ENCODE measurements at regions not wholly inside any gene's neighbourhood (a gene's known extent, or its start where the extent isn't known, plus 50 kb on each side); places are given as distances from the start of the nearest gene placed in this dataset.

GRCh38 chr11:29634744-29635143 lies 382.1 kb downstream of the KCNA4 start (continued):
- no peak for TF ChIP-seq USF1 (IDR thresholded peaks at IDR 0.05; ENCODE audit: borderline replicate concordance, low read depth)

DNA sequence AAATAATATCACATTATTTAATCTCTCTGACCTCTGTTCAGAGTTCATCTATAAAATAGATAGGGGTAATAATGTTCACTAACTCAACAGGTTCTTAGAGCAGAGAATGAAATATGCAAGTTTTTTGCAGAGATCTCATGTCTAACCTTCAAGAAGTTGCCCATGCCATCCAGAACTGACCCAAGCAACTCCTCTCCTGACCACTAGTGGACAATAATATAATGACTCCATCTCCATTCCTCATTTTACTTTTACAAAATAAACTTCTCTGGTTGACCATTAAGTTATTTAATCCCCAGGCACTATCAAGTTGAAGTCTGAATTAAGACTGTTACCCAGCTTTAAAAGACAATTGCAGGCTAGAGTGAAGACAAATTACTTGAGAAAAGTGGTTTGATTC lies 382.6 kb downstream of the KCNA4 start:
- Histone ChIP-seq H3K9me3 (no peaks in the 10 kb centered on the region), H3K27me3 (ENCODE audit: insufficient read depth) (no peaks in the 10 kb centered on the region), H3K36me3 (replicated peaks in 1 of 2; ENCODE audit: control insufficient read depth in 1 of 2, insufficient read depth in 2 of 2, low read length in 1 of 2) (no peaks in the 10 kb centered on the region), H3K4me2 (no peak overlapping the region), H3K9ac (no peak overlapping the region), H3K79me2 (ENCODE audit: insufficient read depth) (no peaks in the 10 kb centered on the region), H3K9me2 (no peaks in the 10 kb centered on the region), H3K27ac (ENCODE audit: low read depth in 2 of 2, low read length in 1 of 2) (no peak overlapping the region), H4K20me1 (ENCODE audit: insufficient read depth) (no peaks in the 10 kb centered on the region), H3K4me1 (ENCODE audit: control insufficient read depth in 1 of 2, insufficient read depth in 2 of 2, low read depth in 1 of 2, low read length in 1 of 2) (no peaks in the 10 kb centered on the region), H2AFZ (ENCODE audit: low read depth) (no peak overlapping the region), H3F3A (replicated peaks; ENCODE audit: insufficient read depth) (no peaks in the 10 kb centered on the region), H3K4me3 (ENCODE audit: low read depth in 2 of 2, low read length in 1 of 2) (no peak overlapping the region)
- TF ChIP-seq, protein P1, sequence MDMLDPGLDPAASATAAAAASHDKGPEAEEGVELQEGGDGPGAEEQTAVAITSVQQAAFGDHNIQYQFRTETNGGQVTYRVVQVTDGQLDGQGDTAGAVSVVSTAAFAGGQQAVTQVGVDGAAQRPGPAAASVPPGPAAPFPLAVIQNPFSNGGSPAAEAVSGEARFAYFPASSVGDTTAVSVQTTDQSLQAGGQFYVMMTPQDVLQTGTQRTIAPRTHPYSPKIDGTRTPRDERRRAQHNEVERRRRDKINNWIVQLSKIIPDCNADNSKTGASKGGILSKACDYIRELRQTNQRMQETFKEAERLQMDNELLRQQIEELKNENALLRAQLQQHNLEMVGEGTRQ (IDR thresholded peaks at IDR 0.05; ENCODE audit: borderline replicate concordance, low read depth, low read length) = no peak
- TF ChIP-seq, protein P2, sequence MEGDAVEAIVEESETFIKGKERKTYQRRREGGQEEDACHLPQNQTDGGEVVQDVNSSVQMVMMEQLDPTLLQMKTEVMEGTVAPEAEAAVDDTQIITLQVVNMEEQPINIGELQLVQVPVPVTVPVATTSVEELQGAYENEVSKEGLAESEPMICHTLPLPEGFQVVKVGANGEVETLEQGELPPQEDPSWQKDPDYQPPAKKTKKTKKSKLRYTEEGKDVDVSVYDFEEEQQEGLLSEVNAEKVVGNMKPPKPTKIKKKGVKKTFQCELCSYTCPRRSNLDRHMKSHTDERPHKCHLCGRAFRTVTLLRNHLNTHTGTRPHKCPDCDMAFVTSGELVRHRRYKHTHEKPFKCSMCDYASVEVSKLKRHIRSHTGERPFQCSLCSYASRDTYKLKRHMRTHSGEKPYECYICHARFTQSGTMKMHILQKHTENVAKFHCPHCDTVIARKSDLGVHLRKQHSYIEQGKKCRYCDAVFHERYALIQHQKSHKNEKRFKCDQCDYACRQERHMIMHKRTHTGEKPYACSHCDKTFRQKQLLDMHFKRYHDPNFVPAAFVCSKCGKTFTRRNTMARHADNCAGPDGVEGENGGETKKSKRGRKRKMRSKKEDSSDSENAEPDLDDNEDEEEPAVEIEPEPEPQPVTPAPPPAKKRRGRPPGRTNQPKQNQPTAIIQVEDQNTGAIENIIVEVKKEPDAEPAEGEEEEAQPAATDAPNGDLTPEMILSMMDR (IDR thresholded peaks at IDR 0.05) = peak; percentile 51
- no peak for DNase-seq
- ChIA-PET CTCF (interaction anchor here (0.9 to 1.5 kb wide), 2 partner anchors 18 to 202 kb away, joined by 3 to 4 read pairs; no protein-coding TSS in a partner anchor), POLR2A (no interaction called here)

DNA sequence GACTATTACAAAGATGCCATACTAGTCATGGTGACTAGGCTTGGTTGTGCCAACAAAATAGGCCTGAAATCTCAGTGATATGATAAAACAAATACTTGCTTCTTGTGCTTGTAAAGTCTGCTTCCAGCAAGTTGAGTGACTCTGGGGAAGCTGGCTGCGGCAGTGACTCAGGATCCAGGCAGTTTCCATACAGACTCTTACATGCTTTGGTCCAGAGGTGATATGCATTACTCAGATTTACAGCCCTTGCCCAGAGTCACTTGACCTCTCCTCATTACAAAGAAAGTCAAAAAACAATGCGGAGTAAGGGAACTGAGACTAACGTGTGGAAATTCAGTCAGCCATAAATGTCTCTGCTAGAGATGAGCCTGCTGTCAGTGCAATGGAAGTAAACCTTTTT lies 387.5 kb downstream of the KCNA4 start:
- H3K79me2 ChIP-seq (ENCODE audit: insufficient read depth) = no peaks in the 10 kb centered on the region
- no peaks in the 10 kb centered on the region for H3F3A ChIP-seq (replicated peaks; ENCODE audit: insufficient read depth)
- POLR2A ChIA-PET = no interaction called here
- H3K9ac ChIP-seq = no peak overlapping the region
- H3K4me3 ChIP-seq (ENCODE audit: low read depth in 2 of 2, low read length in 1 of 2) = no peak overlapping the region
- no peak for DNase-seq
- H4K20me1 ChIP-seq (ENCODE audit: insufficient read depth) = no peaks in the 10 kb centered on the region
- H3K36me3 ChIP-seq (replicated peaks in 1 of 2; ENCODE audit: control insufficient read depth in 1 of 2, insufficient read depth in 2 of 2, low read length in 1 of 2) = no peaks in the 10 kb centered on the region
- H2AFZ ChIP-seq (ENCODE audit: low read depth) = no peak overlapping the region
- H3K27ac ChIP-seq (ENCODE audit: low read depth in 2 of 2, low read length in 1 of 2) = no peak overlapping the region
- CTCF ChIA-PET = interaction anchor here (0.6 kb wide), 1 partner anchor 81 kb away, joined by 4 read pairs; no protein-coding TSS in a partner anchor
- H3K9me2 ChIP-seq = no peaks in the 10 kb centered on the region
- no peaks in the 10 kb centered on the region for H3K9me3 ChIP-seq
- H3K27me3 ChIP-seq (ENCODE audit: insufficient read depth) = no peaks in the 10 kb centered on the region
- 23% methylated on average over 3 of the region's 3 CpGs for WGBS (ENCODE audit: low lambda C conversion rate)
- no peak overlapping the region for H3K4me2 ChIP-seq
- H3K4me1 ChIP-seq (ENCODE audit: control insufficient read depth in 1 of 2, insufficient read depth in 2 of 2, low read depth in 1 of 2, low read length in 1 of 2) = no peaks in the 10 kb centered on the region
- TF ChIP-seq RCOR1 (IDR thresholded peaks at IDR 0.05; ENCODE audit: low read length) (no peak), TCF12 (IDR thresholded peaks at IDR 0.05) (no peak), USF1 (IDR thresholded peaks at IDR 0.05; ENCODE audit: borderline replicate concordance, low read depth) (no peak), IRF3 (IDR thresholded peaks at IDR 0.05; ENCODE audit: low read depth, low read length) (no peak), GABPA (IDR thresholded peaks at IDR 0.05; ENCODE audit: low read depth) (no peak), MEF2A (IDR thresholded peaks at IDR 0.05; ENCODE audit: borderline replicate concordance, low read depth) (no peak), ZBTB33 (IDR thresholded peaks at IDR 0.05; ENCODE audit: borderline replicate concordance, low read depth) (no peak), MXI1 (IDR thresholded peaks at IDR 0.05; ENCODE audit: low read depth, low read length) (no peak), NRF1 (IDR thresholded peaks at IDR 0.05; ENCODE audit: low read depth, low read length) (no peak), RFX5 (IDR thresholded peaks at IDR 0.05; ENCODE audit: low read length) (no peak), SMC3 (IDR thresholded peaks at IDR 0.05; ENCODE audit: low read depth, low read length) (no peak), RAD21 (IDR thresholded peaks at IDR 0.05; ENCODE audit: low read length) (no peak)
- TF ChIP-seq, protein P2 (IDR thresholded peaks at IDR 0.05) = no peak
- TF ChIP-seq, protein P3, sequence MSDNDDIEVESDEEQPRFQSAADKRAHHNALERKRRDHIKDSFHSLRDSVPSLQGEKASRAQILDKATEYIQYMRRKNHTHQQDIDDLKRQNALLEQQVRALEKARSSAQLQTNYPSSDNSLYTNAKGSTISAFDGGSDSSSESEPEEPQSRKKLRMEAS (IDR thresholded peaks at IDR 0.05; ENCODE audit: low read depth) = no peak
